BJ (cell line): ENCODE measurements at regions not wholly inside any gene's neighbourhood (a gene's known extent, or its start where the extent isn't known, plus 50 kb on each side); places are given as distances from the start of the nearest gene placed in this dataset.

ENCODE experiments used
- CTCF ChIA-PET: fragments of 350-600 bp; formaldehyde crosslinking; extraction: SDS; loops from one replicate; lab custom pipeline; 2021; ENCODE audit warnings: antibody characterized with exemption, inconsistent platforms; lab: Yijun Ruan, JAX
- POLR2A ChIA-PET: fragments of 300-600 bp; sonication (Branson Sonifier 250); formaldehyde crosslinking; extraction: SDS; loops from one replicate; lab custom pipeline; 2021; ENCODE audit warnings: antibody characterized with exemption; lab: Charles Lee
- DNase-seq: peaks from one replicate; pipeline ENCODE4 v3.0.0-alpha.2; 2011; ENCODE audit warnings: low read depth
- H3K27me3 ChIP-seq: 2 replicates; pipeline ENCODE4 v1.6.0; 2011; ENCODE audit warnings: low read length; ENCODE audit not compliant: control insufficient read depth, insufficient read depth
- H3K36me3 ChIP-seq: 2 replicates; pipeline ENCODE4 v1.5.1; 2011; ENCODE audit warnings: low read length; ENCODE audit not compliant: control insufficient read depth, insufficient read depth
- H3K4me3 ChIP-seq: 2 replicates; pipeline ENCODE4 v1.5.1; 2011; ENCODE audit warnings: low read depth, mild to moderate bottlenecking, control low read depth, low read length
- TF ChIP-seq, protein P1 (sequence below): IDR thresholded peaks from 2 replicates; pipeline ENCODE4 v1.5.1; 2011; ENCODE audit warnings: low read depth, mild to moderate bottlenecking, control low read depth, inconsistent platforms, low read length, moderate library complexity; ENCODE audit not compliant: insufficient read depth

DNA sequence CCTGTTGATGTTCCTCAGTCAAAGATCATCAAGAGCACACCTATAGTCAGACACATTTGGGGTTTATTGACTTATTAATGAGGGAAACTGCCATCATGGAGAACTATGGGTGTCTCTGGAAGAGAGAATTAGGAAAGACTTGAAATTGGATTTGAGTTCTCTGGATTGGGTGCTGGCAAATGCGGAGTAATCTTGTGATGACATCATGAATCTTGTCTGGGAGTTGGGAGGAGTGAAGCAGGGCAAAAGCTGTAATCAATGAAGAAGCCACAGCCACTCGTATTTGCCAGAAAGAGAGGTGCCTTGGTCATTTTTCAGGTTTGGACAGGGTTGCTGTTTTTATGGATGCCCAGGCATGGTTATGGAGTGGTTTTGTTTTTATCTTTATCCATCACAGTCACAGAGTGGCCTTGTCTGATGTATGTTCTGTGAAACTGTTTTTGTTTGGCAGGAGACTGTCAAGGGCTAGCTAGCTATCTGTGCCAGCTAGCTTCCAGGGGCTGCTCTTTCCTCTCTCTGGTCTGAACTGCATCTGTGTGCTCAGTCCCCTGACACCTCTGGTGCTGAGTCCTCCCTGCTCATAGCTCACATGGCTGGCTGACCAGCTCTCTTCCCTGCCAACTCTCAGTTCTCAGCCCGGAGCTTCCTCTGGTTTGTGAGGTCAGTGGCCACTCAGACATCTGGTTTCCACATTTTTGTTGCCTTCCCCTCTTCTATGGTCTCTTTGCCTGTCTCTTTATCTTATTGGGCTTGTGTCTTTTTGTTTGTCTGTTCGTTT is 193.4 kb upstream of the RMP24 start:
- H3K27me3 ChIP-seq: peaks cover 3% of the 10 kb centered on the region; the same call in 1 of the 2 replicates
- TF ChIP-seq, protein P1, sequence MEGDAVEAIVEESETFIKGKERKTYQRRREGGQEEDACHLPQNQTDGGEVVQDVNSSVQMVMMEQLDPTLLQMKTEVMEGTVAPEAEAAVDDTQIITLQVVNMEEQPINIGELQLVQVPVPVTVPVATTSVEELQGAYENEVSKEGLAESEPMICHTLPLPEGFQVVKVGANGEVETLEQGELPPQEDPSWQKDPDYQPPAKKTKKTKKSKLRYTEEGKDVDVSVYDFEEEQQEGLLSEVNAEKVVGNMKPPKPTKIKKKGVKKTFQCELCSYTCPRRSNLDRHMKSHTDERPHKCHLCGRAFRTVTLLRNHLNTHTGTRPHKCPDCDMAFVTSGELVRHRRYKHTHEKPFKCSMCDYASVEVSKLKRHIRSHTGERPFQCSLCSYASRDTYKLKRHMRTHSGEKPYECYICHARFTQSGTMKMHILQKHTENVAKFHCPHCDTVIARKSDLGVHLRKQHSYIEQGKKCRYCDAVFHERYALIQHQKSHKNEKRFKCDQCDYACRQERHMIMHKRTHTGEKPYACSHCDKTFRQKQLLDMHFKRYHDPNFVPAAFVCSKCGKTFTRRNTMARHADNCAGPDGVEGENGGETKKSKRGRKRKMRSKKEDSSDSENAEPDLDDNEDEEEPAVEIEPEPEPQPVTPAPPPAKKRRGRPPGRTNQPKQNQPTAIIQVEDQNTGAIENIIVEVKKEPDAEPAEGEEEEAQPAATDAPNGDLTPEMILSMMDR: no peak
- POLR2A ChIA-PET: no interaction called here
- no peak for DNase-seq
- CTCF ChIA-PET: no interaction called here
- no peaks in the 10 kb centered on the region for H3K36me3 ChIP-seq
- no peak overlapping the region for H3K4me3 ChIP-seq

DNA sequence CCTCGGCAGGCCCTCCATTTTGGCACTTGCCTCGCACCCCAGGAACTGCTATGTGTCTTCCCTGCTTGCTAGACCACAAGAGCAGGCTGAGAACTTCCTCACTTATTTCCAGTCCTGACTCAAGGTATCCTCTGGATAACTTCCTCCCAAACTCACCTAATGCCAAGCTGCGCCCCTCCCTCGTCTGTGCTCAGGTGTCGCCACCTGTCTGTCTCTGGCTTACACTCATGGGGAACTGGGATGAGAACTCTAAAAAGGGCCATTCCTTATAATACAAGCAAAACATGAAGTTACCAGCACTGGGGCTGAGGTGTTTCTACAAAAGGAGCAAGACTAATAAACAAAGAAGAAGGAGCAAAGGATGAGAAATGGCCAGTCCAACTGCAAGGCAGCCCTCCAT is 191.5 kb upstream of the RMP24 start:
- ChIA-PET POLR2A (no interaction called here), CTCF (no interaction called here)
- Histone ChIP-seq H3K36me3 (no peaks in the 10 kb centered on the region), H3K4me3 (no peak overlapping the region), H3K27me3 (peaks cover 3% of the 10 kb centered on the region; the same call in 1 of the 2 replicates)
- DNase-seq: no peak
- TF ChIP-seq, protein P1: no peak

DNA sequence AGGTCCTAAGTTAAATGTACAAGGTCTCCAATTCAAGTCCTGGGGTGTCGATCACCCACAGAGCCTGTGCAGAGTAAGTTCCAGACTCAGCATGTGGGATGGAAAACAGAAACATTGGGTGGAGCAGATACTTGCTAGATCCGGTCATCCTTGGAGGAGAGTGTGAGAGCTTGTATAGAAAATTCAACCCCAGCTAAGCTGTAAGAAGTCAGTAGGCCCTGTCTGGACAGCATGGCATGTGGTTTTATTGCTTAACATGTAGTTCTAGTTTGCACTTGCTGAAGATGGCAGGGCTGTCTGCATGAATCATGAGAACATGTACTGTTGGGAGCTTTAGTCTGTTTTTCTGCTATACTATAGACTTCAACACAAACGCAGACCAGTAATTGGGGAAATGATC is 189.6 kb upstream of the RMP24 start:
- POLR2A ChIA-PET: no interaction called here
- CTCF ChIA-PET: interaction anchor here (1.2 kb wide), 1 partner anchor 26 kb away, joined by 4 read pairs; no protein-coding TSS in a partner anchor

DNA sequence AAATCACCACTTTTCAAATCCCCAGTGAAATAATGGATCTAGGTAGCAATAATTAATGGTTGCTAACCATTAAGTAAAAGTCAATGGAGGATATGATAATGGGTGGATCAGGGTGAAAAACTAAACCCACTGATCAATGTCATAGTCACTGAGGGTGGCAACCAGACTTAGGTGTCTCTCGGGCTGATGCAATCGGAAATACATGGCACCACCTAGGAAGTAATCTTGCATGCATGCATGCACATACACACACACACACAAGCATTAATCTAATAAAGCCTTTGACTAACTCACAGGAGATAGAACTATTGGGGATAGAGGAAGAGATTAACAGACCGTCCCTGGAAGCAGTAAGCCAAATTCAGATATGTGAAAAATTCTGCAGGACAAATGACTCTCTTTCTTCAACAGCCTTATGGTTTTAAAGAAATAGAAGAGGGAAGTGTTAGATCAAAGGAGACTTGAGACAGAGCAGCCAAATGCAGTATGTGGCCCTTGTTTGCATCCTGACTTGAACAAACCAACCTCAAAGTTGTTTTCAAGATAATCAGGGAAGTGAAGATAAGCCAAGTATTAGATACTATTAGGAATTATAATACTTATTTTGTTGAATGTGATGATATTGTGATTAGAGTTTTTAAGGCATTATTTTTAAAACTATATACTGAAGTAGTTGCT is 186.0 kb upstream of the RMP24 start:
- TF ChIP-seq, protein P1: no peak
- POLR2A ChIA-PET: no interaction called here
- H3K27me3 ChIP-seq: 0 out of 2 replicates have a peak, but pooled peaks cover 1% of the 10 kb centered on the region
- no peaks in the 10 kb centered on the region for H3K36me3 ChIP-seq
- no peak for DNase-seq
- H3K4me3 ChIP-seq: no peak overlapping the region
- CTCF ChIA-PET: no interaction called here

More for the DNA sequence above, 189.6 kb upstream of the RMP24 start:
- Histone ChIP-seq H3K27me3 (peaks cover 3% of the 10 kb centered on the region; the same call in 1 of the 2 replicates), H3K4me3 (no peak overlapping the region), H3K36me3 (no peaks in the 10 kb centered on the region)
- TF ChIP-seq, protein P1: no peak
- DNase-seq: no peak

DNA sequence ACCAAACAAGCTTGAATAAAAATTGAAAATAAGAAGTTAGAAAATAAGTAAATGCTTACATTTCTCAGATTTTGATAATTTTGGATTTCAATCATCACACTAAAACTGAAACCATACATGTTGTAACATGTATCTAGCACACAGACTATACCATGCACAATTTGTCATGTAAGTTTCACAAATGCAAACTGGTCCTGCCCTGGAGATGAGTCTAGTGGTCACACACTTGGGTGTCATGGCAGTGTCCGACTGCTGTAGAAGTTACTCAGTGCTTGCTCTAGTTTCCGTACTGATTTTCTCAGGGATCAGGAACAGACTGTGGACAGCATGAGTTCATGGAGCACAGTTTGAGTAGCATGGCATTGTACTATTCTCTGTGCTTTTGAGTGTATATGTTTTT is 182.9 kb upstream of the RMP24 start:
- no peak overlapping the region for H3K4me3 ChIP-seq
- ChIA-PET POLR2A (no interaction called here), CTCF (interaction anchor here (1.2 kb wide), 1 partner anchor 32 kb away, joined by 4 read pairs; no protein-coding TSS in a partner anchor)
- no peaks in the 10 kb centered on the region for H3K27me3 ChIP-seq
- no peaks in the 10 kb centered on the region for H3K36me3 ChIP-seq
- no peak for DNase-seq
- TF ChIP-seq, protein P1: no peak
